Skeletal muscle satellite cell (primary cell): ENCODE measurements at regions not wholly inside any gene's neighbourhood (a gene's known extent, or its start where the extent isn't known, plus 50 kb on each side); places are given as distances from the start of the nearest gene placed in this dataset.

Experiments used
- H3K27me3 ChIP-seq: 2 replicates; pipeline ENCODE4 v1.7.0; 2013; ENCODE audit warnings: low read length; ENCODE audit not compliant: control insufficient read depth, insufficient read depth
- H3K36me3 ChIP-seq: 2 replicates; pipeline ENCODE4 v1.7.0; 2013; ENCODE audit warnings: mild to moderate bottlenecking, control low read depth, low read length; ENCODE audit not compliant: insufficient read depth
- H3K4me1 ChIP-seq: 2 replicates; pipeline ENCODE4 v1.7.0; 2013; ENCODE audit warnings: low read length; ENCODE audit not compliant: control insufficient read depth, insufficient read depth
- H3K4me2 ChIP-seq: 2 replicates; pipeline ENCODE4 v1.7.0; 2013; ENCODE audit warnings: mild to moderate bottlenecking, low read length
- H3K4me3 ChIP-seq: 2 replicates; pipeline ENCODE4 v1.7.0; 2013; ENCODE audit warnings: low read length
- H3K9ac ChIP-seq: 2 replicates; pipeline ENCODE4 v1.7.0; 2013; ENCODE audit warnings: mild to moderate bottlenecking, low read depth, low read length, moderate library complexity
- H3K9me3 ChIP-seq: replicated peaks from 2 replicates; pipeline ENCODE4 v1.7.0; 2013; ENCODE audit warnings: mild to moderate bottlenecking, control low read depth, low read length

DNA sequence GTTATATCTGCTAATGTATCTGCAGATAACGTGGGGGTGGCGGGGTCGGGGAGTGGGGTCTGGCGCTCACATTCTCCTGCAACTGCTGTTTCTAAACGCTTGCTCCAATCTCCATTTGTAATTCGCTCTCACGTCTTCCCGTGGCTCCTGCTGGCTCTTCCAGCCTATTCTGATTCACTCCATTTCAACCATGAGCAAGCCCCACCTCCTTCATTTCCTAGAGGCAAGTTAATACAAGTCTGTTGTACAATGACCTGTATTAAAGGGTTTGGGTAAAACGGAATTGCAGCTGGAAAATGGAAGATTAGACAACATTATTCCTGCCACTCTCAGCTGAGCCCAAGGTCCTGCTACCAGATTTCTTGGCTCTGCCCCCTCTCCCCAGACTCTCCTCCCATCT is 132.3 kb downstream of the CSNK2A3 start:
- Histone ChIP-seq H3K9me3 (no peaks in the 10 kb centered on the region), H3K4me2 (no peak overlapping the region), H3K9ac (no peak overlapping the region), H3K27me3 (peaks cover 32% of the 10 kb centered on the region), H3K36me3 (no peaks in the 10 kb centered on the region), H3K4me1 (no peaks in the 10 kb centered on the region), H3K4me3 (no peak overlapping the region)

DNA sequence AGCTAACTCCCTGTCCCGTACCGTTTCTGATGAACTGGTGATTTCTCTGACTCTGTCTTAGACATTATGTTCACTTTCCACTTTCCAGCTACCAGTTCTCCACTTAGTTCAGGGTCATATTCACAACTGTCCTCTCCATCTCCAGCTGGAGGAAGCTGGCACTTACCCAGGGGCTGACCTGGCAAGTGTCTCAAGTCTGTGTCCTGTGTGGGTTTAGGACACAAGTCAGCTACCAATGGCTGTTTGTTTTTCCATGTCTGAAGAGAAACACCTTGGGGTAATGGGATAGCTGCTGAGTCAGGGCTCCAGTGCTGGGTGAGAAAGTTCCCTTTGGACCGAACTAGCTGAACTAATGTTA is 134.4 kb downstream of the CSNK2A3 start:
- no peak overlapping the region for H3K4me3 ChIP-seq
- no peak overlapping the region for H3K9ac ChIP-seq
- no peaks in the 10 kb centered on the region for H3K9me3 ChIP-seq
- H3K27me3 ChIP-seq = peaks cover 48% of the 10 kb centered on the region
- no peaks in the 10 kb centered on the region for H3K36me3 ChIP-seq
- no peak overlapping the region for H3K4me2 ChIP-seq
- no peaks in the 10 kb centered on the region for H3K4me1 ChIP-seq

GRCh38 chr11:11217929-11218628 is 135.0 kb downstream of the CSNK2A3 start:
- H3K27me3 ChIP-seq = peaks cover 53% of the 10 kb centered on the region
- no peaks in the 10 kb centered on the region for H3K9me3 ChIP-seq
- H3K9ac ChIP-seq = no peak overlapping the region
- H3K4me2 ChIP-seq = no peak overlapping the region
- H3K4me3 ChIP-seq = no peak overlapping the region
- no peaks in the 10 kb centered on the region for H3K4me1 ChIP-seq
- no peaks in the 10 kb centered on the region for H3K36me3 ChIP-seq

- no peaks in the 10 kb centered on the region for H3K36me3 ChIP-seq
- H3K4me3 ChIP-seq = no peak overlapping the region
- H3K4me2 ChIP-seq = no peak overlapping the region
- no peak overlapping the region for H3K9ac ChIP-seq
- no peaks in the 10 kb centered on the region for H3K4me1 ChIP-seq
- peaks cover 56% of the 10 kb centered on the region for H3K27me3 ChIP-seq
- no peaks in the 10 kb centered on the region for H3K9me3 ChIP-seq
Observed at GRCh38 chr11:11217289-11217928, 135.6 kb downstream of the CSNK2A3 start.

DNA sequence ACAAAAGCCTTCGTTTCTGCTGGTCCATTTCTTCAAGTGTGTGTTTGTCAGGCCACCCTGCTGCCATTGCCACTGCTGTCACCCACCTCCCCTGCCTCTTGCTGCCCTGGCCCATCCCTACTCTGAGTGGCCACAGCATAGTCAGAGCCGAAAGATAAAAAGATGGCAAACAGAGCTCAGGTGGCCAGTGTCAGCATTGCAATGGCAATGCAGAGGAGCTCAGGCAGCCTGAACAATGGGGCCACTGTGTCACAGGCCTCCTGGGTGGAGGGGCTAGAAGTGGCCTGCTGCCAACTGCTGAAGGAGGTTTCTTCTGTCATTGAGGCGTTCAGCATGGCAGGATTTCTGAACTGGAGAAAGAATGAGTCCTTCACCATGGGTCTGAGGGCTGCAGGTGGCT is 137.1 kb downstream of the CSNK2A3 start:
- H3K4me1 ChIP-seq = no peaks in the 10 kb centered on the region
- H3K4me2 ChIP-seq = no peak overlapping the region
- H3K36me3 ChIP-seq = no peaks in the 10 kb centered on the region
- H3K4me3 ChIP-seq = no peak overlapping the region
- H3K27me3 ChIP-seq = peaks cover 66% of the 10 kb centered on the region
- no peaks in the 10 kb centered on the region for H3K9me3 ChIP-seq
- no peak overlapping the region for H3K9ac ChIP-seq

DNA sequence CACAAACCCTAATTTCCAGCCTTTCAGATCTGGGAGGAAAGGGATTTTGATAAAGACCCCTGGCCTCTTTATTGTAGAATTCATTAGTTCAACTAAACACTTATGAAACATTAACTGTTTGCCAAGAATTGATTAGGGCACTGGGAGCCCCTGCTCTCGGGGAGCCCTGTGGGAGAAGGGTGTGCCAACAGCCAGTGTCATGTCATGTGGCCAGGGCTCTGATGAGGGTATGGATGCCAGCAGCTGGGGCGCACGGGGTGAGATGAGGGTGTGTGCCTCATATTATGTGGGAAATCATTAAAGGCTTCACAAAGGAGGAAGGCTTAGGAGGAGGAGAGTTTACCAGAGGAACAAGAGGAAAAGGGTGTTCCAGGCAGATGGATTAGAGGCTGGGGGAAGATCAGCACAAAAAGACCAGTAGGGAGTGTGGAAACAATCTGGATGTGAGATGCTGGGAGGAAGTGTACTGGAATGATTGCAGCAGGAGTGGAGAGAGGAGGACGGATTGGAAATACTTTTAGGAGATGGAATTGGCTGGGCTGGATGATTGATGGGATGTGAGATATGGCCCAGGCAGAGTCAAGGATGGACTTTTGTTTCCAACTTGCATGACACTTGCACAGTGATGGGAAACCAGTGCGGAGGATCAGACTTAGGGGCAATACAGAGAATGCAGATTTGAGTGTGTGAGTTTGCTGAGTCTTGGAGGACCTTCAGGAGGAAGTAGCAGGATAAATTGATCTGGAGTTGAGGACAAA is 137.8 kb downstream of the CSNK2A3 start:
- H3K4me1 ChIP-seq = no peaks in the 10 kb centered on the region
- no peak overlapping the region for H3K4me2 ChIP-seq
- no peak overlapping the region for H3K4me3 ChIP-seq
- H3K36me3 ChIP-seq = no peaks in the 10 kb centered on the region
- H3K9me3 ChIP-seq = no peaks in the 10 kb centered on the region
- peaks cover 68% of the 10 kb centered on the region for H3K27me3 ChIP-seq
- H3K9ac ChIP-seq = no peak overlapping the region

DNA sequence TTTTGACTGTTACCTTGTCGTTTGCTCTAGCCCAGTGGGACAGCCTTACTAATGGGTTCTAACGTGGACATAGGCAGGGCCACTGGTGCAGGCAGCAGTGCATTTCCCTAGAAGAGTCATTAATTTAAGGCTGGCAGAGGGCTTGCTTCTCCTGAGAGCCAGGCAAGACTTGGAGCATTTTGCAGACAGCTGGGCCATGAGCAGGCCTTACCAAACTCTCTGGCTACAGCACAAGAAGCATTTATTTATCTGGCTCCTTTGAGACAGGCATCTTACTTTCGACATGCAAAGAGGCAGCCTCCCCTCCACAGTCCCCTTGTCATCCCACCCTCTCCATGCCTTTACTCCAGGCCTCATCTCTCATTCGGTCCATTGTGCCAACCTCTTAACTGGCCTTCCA is 139.9 kb downstream of the CSNK2A3 start:
- Histone ChIP-seq H3K27me3 (peaks cover 63% of the 10 kb centered on the region), H3K9me3 (no peaks in the 10 kb centered on the region), H3K4me1 (no peaks in the 10 kb centered on the region), H3K9ac (no peak overlapping the region), H3K4me3 (no peak overlapping the region), H3K4me2 (no peak overlapping the region), H3K36me3 (no peaks in the 10 kb centered on the region)

DNA sequence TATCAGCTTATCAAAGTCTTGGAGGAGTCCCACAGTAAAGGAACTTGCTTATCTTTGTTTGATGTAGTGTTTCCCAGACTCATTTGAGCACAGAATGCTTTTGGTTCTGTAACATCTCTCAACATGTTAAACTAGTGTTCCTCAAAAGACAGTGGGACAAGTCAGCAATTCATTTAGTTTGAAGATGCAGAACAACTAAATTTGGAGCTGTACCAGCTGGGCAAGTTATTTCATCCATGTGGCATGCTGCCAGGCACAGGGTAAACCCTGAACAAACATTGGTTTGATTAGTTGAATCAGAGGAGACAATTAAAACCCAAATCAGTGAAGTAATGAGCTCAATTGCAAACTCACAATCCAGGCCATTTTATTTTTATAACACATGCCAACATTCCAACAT is 141.2 kb downstream of the CSNK2A3 start:
- Histone ChIP-seq H3K27me3 (peaks cover 68% of the 10 kb centered on the region), H3K4me3 (no peak overlapping the region), H3K9ac (no peak overlapping the region), H3K4me2 (no peak overlapping the region), H3K36me3 (no peaks in the 10 kb centered on the region), H3K9me3 (no peaks in the 10 kb centered on the region), H3K4me1 (no peaks in the 10 kb centered on the region)

- Histone ChIP-seq H3K9me3 (no peaks in the 10 kb centered on the region), H3K4me2 (no peak overlapping the region), H3K36me3 (no peaks in the 10 kb centered on the region), H3K4me1 (no peaks in the 10 kb centered on the region), H3K27me3 (peaks cover 71% of the 10 kb centered on the region), H3K9ac (no peak overlapping the region), H3K4me3 (no peak overlapping the region)
Observed at GRCh38 chr11:11211186-11211585, 141.9 kb downstream of the CSNK2A3 start.

GRCh38 chr11:11210446-11210845 is 142.6 kb downstream of the CSNK2A3 start:
- Histone ChIP-seq H3K36me3 (no peaks in the 10 kb centered on the region), H3K4me3 (no peak overlapping the region), H3K27me3 (peaks cover 70% of the 10 kb centered on the region), H3K4me1 (no peaks in the 10 kb centered on the region), H3K4me2 (no peak overlapping the region), H3K9me3 (no peaks in the 10 kb centered on the region), H3K9ac (no peak overlapping the region)

DNA sequence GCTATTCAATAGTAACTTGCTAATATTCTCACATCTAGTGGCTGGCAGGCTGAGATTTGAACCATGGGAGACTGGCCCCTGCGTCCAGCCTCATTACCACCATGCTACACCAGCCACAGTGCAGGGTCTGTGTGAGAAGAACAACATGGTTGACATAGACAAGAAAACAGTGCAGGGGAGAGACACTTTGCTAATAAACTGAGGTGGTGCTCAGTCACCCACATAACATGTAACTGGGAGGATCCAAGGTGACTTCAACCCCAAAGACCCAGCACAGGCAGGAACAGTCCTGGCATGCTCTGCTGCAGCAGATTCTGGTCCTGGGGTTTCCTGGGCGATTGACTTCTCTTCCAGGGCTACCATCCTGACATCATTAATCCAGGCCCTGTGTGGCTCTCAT is 143.1 kb downstream of the CSNK2A3 start:
- Histone ChIP-seq H3K9ac (no peak overlapping the region), H3K4me1 (no peaks in the 10 kb centered on the region), H3K27me3 (peaks cover 67% of the 10 kb centered on the region), H3K4me3 (no peak overlapping the region), H3K4me2 (no peak overlapping the region), H3K9me3 (no peaks in the 10 kb centered on the region), H3K36me3 (no peaks in the 10 kb centered on the region)
